SK-N-SH (cell line): ENCODE measurements at regions not wholly inside any gene's neighbourhood (a gene's known extent, or its start where the extent isn't known, plus 50 kb on each side); places are given as distances from the start of the nearest gene placed in this dataset.

Experiments used
- CTCF ChIA-PET: fragments of 300-600, 350-600 bp; formaldehyde crosslinking; extraction: SDS; loops from one replicate; lab custom pipeline; 2021; lab: Yijun Ruan, JAX
- POLR2A ChIA-PET: fragments of 350-600 bp; sonication (Branson Sonifier 250); formaldehyde crosslinking; extraction: SDS; loops from one replicate; lab custom pipeline; 2020; ENCODE audit warnings: antibody characterized with exemption, inconsistent platforms; lab: Yijun Ruan, JAX
- DNase-seq: peaks from one replicate; pipeline ENCODE4 v3.0.0; 2012
- H2AFZ ChIP-seq: fragments of 200-600 bp; sonication (generic); 2 replicates; pipeline ENCODE4 v1.8.1; 2016; ENCODE audit warnings: antibody characterized with exemption, mild to moderate bottlenecking, low read depth
- H3F3A ChIP-seq: fragments of 200-600 bp; sonication (generic); replicated peaks from 2 replicates; pipeline ENCODE3; 2016; ENCODE audit warnings: antibody characterized with exemption, mild to moderate bottlenecking; ENCODE audit not compliant: insufficient read depth
- H3K27ac ChIP-seq, 2 experiments: fragments of 200-500 bp in 1 of 2; fragments of 200-600 bp in 1 of 2; sonication (Bioruptor generic) in 1 of 2; sonication (generic), shearing (Covaris generic) in 1 of 2; 2 replicates each; pipeline versions ENCODE4 v1.5.1 to v1.6.1; 2014 to 2016; ENCODE audit warnings: low read depth in 2 of 2, inconsistent platforms in 1 of 2, low read length in 1 of 2, mild to moderate bottlenecking in 1 of 2, mixed read lengths in 1 of 2
- H3K27me3 ChIP-seq: fragments of 200-600 bp; sonication (generic), shearing (Covaris generic); 2 replicates; pipeline ENCODE4 v1.6.1; 2016; ENCODE audit warnings: mixed run types; ENCODE audit not compliant: insufficient read depth
- H3K36me3 ChIP-seq, 2 experiments: fragments of 200-500 bp in 1 of 2; fragments of 200-600 bp in 1 of 2; sonication (Bioruptor generic) in 1 of 2; sonication (generic) in 1 of 2; replicated peaks in 1 of 2; 2 replicates each; pipeline versions ENCODE3 to v1.5.1; 2014 to 2016; ENCODE audit warnings: low read length in 1 of 2, mild to moderate bottlenecking in 1 of 2; ENCODE audit not compliant: insufficient read depth in 2 of 2, control insufficient read depth in 1 of 2
- H3K4me1 ChIP-seq, 2 experiments: fragments of 200-500 bp in 1 of 2; fragments of 200-600 bp in 1 of 2; sonication (Bioruptor generic) in 1 of 2; sonication (generic), shearing (Covaris generic) in 1 of 2; 2 replicates each; pipeline versions ENCODE4 v1.5.1 to v1.6.1; 2014 to 2016; ENCODE audit warnings: low read depth in 1 of 2, low read length in 1 of 2, mixed run types in 1 of 2; ENCODE audit not compliant: insufficient read depth in 2 of 2, control insufficient read depth in 1 of 2
- H3K4me2 ChIP-seq: fragments of 200-600 bp; sonication (generic), shearing (Covaris generic); 2 replicates; pipeline ENCODE4 v1.6.1; 2017; ENCODE audit warnings: mixed run types
- H3K4me3 ChIP-seq, 2 experiments: fragments of 200-500 bp in 1 of 2; fragments of 200-600 bp in 1 of 2; sonication (Bioruptor generic) in 1 of 2; sonication (generic), shearing (Covaris generic) in 1 of 2; 2 replicates each; pipeline versions ENCODE4 v1.5.1 to v1.8.1; 2014 to 2016; ENCODE audit warnings: low read depth in 2 of 2, inconsistent platforms in 1 of 2, low read length in 1 of 2, mild to moderate bottlenecking in 1 of 2, mixed read lengths in 1 of 2, moderate library complexity in 1 of 2
- H3K79me2 ChIP-seq: fragments of 200-600 bp; sonication (generic); 2 replicates; pipeline ENCODE4 v1.8.1; 2017; ENCODE audit warnings: mild to moderate bottlenecking; ENCODE audit not compliant: insufficient read depth
- H3K9ac ChIP-seq: fragments of 200-600 bp; sonication (generic); 2 replicates; pipeline ENCODE4 v1.6.1; 2017; ENCODE audit warnings: mixed run types
- H3K9me2 ChIP-seq: fragments of 200-600 bp; sonication (generic); 2 replicates; pipeline ENCODE4 v1.6.1; 2017; ENCODE audit warnings: mixed run types
- H3K9me3 ChIP-seq: fragments of 200-600 bp; sonication (generic); 2 replicates; pipeline ENCODE4 v1.6.1; 2017; ENCODE audit warnings: mixed run types, mild to moderate bottlenecking, moderate library complexity
- H4K20me1 ChIP-seq: fragments of 200-600 bp; sonication (generic); 2 replicates; pipeline ENCODE4 v1.6.1; 2017; ENCODE audit warnings: mild to moderate bottlenecking, mixed run types; ENCODE audit not compliant: insufficient read depth
- CTCF ChIP-seq: fragments of 200-600 bp; sonication (generic); IDR thresholded peaks from 2 replicates; pipeline ENCODE4 v1.6.1; 2017; ENCODE audit warnings: antibody characterized with exemption, mild to moderate bottlenecking, moderate library complexity
- ELF1 ChIP-seq: IDR thresholded peaks from 2 replicates; pipeline ENCODE4 v1.4.0; 2012
- EZH2phosphoT487 ChIP-seq: fragments of 200-600 bp; sonication (generic); IDR thresholded peaks from 2 replicates; pipeline ENCODE4 v1.6.1; 2017; ENCODE audit warnings: low read depth, mixed run types, mild to moderate bottlenecking, antibody characterized with exemption, moderate library complexity, borderline replicate concordance
- GABPA ChIP-seq: IDR thresholded peaks from 2 replicates; pipeline ENCODE4 v1.4.0; 2012; ENCODE audit warnings: low read depth, mild to moderate bottlenecking
- MAX ChIP-seq: IDR thresholded peaks from 2 replicates; pipeline ENCODE4 v1.4.0; 2012; ENCODE audit warnings: low read depth
- MEF2A ChIP-seq: IDR thresholded peaks from 2 replicates; pipeline ENCODE4 v1.4.0; 2012; ENCODE audit warnings: low read depth, borderline replicate concordance
- NFIC ChIP-seq: IDR thresholded peaks from 2 replicates; pipeline ENCODE4 v1.4.0; 2012; ENCODE audit warnings: borderline replicate concordance
- PBX3 ChIP-seq: IDR thresholded peaks from 2 replicates; pipeline ENCODE4; 2012
- POLR2AphosphoS5 ChIP-seq: IDR thresholded peaks from 2 replicates; pipeline ENCODE4 v1.6.1; 2012; ENCODE audit warnings: low read depth, low read length
- RCOR1 ChIP-seq: fragments of 150-350 bp; IDR thresholded peaks from 2 replicates; pipeline ENCODE4 v1.6.1; 2017; ENCODE audit warnings: antibody characterized with exemption, low read length
- REST ChIP-seq: IDR thresholded peaks from 2 replicates; pipeline ENCODE4 v1.6.1; 2012; ENCODE audit warnings: mild to moderate bottlenecking, low read depth, low read length, moderate library complexity
- SIN3A ChIP-seq: IDR thresholded peaks from 2 replicates; pipeline ENCODE4 v1.6.1; 2012; ENCODE audit warnings: low read depth, mild to moderate bottlenecking, low read length, moderate library complexity, borderline replicate concordance
- SMC3 ChIP-seq: IDR thresholded peaks from 2 replicates; pipeline ENCODE4 v1.6.1; 2012; ENCODE audit warnings: low read depth, low read length, improper control_type of control experiment
- TAF1 ChIP-seq: IDR thresholded peaks from 2 replicates; pipeline ENCODE4 v1.6.1; 2012; ENCODE audit warnings: low read depth, mild to moderate bottlenecking, low read length, moderate library complexity, borderline replicate concordance
- ZBTB33 ChIP-seq: IDR thresholded peaks from 2 replicates; pipeline ENCODE4 v1.4.0; 2012; ENCODE audit warnings: low read depth, borderline replicate concordance
- WGBS: methylation state at CpG from one replicate; pipeline ENCODE4 v1.1.6; 2017; ENCODE audit warnings: low lambda C conversion rate; 5-methylcytosine and 5-hydroxymethylcytosine counted together

- no peak overlapping the region for H3K4me2 ChIP-seq
- H3K79me2 ChIP-seq: no peaks in the 10 kb centered on the region
- no peak for DNase-seq
- no peaks in the 10 kb centered on the region for H3K27me3 ChIP-seq
- no peaks in the 10 kb centered on the region for H3K9me2 ChIP-seq
- ChIA-PET CTCF (no interaction called here), POLR2A (no interaction called here)
- H3F3A ChIP-seq: no peaks in the 10 kb centered on the region
- 11% methylated on average over 3 of the region's 3 CpGs for WGBS
- H3K4me3 ChIP-seq: no peak overlapping the region
- no peak overlapping the region for H3K9ac ChIP-seq
- no peak overlapping the region for H2AFZ ChIP-seq
- no peaks in the 10 kb centered on the region; a peak in 1 of 4 replicates for H3K4me1 ChIP-seq
- no peaks in the 10 kb centered on the region for H3K36me3 ChIP-seq
- TF ChIP-seq RCOR1: no peak
- TF ChIP-seq PBX3: no peak
- no peak for TF ChIP-seq TAF1
- no peaks in the 10 kb centered on the region for H3K9me3 ChIP-seq
- no peaks in the 10 kb centered on the region for H4K20me1 ChIP-seq
- no peak overlapping the region for H3K27ac ChIP-seq
These were observed 1016.6 kb downstream of the PLOD2 start for GRCh38 chr3:145144361-145144760.

- Histone ChIP-seq H3K27ac (no peak overlapping the region), H3K9me3 (no peaks in the 10 kb centered on the region), H3K36me3 (no peaks in the 10 kb centered on the region), H3K79me2 (no peaks in the 10 kb centered on the region), H2AFZ (no peak overlapping the region), H4K20me1 (no peaks in the 10 kb centered on the region), H3F3A (no peaks in the 10 kb centered on the region), H3K4me3 (no peak overlapping the region), H3K4me2 (no peak overlapping the region), H3K27me3 (no peaks in the 10 kb centered on the region), H3K9ac (no peak overlapping the region), H3K4me1 (no peaks in the 10 kb centered on the region; a peak in 1 of 4 replicates), H3K9me2 (no peaks in the 10 kb centered on the region)
- no peak for DNase-seq
- CTCF ChIA-PET: no interaction called here
- POLR2A ChIA-PET: no interaction called here
- no peak for TF ChIP-seq SIN3A
- TF ChIP-seq POLR2AphosphoS5: no peak
- TF ChIP-seq EZH2phosphoT487: no peak
- no peak for TF ChIP-seq NFIC
- no peak for TF ChIP-seq CTCF
- TF ChIP-seq ELF1: no peak
- WGBS: 3% methylated on average over 1 of the region's 1 CpG
These were observed 1015.5 kb downstream of the PLOD2 start for GRCh38 chr3:145145461-145145860.

GRCh38 chr3:145159640-145160039 is 1001.3 kb downstream of the PLOD2 start:
- CTCF ChIA-PET: interaction anchor here (0.5 kb wide), 1 partner anchor 633 kb away, joined by 3 read pairs; no protein-coding TSS in a partner anchor
- H3K4me2 ChIP-seq: no peak overlapping the region
- no peaks in the 10 kb centered on the region for H3K36me3 ChIP-seq
- H3K4me1 ChIP-seq: no peaks in the 10 kb centered on the region
- H3K79me2 ChIP-seq: no peaks in the 10 kb centered on the region
- H3F3A ChIP-seq: no peaks in the 10 kb centered on the region
- no peak overlapping the region for H2AFZ ChIP-seq
- H3K27ac ChIP-seq: no peak overlapping the region
- no peaks in the 10 kb centered on the region for H3K9me3 ChIP-seq
- no peaks in the 10 kb centered on the region for H3K27me3 ChIP-seq
- POLR2A ChIA-PET: no interaction called here
- H4K20me1 ChIP-seq: no peaks in the 10 kb centered on the region
- H3K9ac ChIP-seq: no peak overlapping the region
- H3K9me2 ChIP-seq: no peaks in the 10 kb centered on the region
- H3K4me3 ChIP-seq: no peak overlapping the region
- no peak for DNase-seq
- TF ChIP-seq EZH2phosphoT487 (no peak), MEF2A (no peak), MAX (no peak), GABPA (no peak), REST (no peak), SMC3 (no peak), ZBTB33 (no peak)
